Aorta (tissue), 5 donors: ENCODE measurements at regions not wholly inside any gene's neighbourhood (a gene's known extent, or its start where the extent isn't known, plus 50 kb on each side); places are given as distances from the start of the nearest gene placed in this dataset.
A peak's percentile ranks its signal among the peaks of the same experiment; 100 is the strongest.

Source experiments
- ATAC-seq: fragments of 200-7000 bp; cut with Tn5 transposase; one replicate; pipeline ENCODE4 v1.9.1; 2022; ENCODE audit warnings: moderate library complexity; ENCODE audit not compliant: low FRiP score
- DNase-seq, 2 donors: peaks; one replicate each; pipeline ENCODE4 v3.0.0-alpha.2; 2020
- H3K27ac ChIP-seq, 2 donors: one replicate each; pipeline ENCODE4 v1.5.1; 2013; ENCODE audit warnings: low read length in 2 of 2, mild to moderate bottlenecking in 2 of 2, moderate library complexity in 2 of 2, control low read depth in 1 of 2, inconsistent platforms in 1 of 2, low read depth in 1 of 2
- H3K27me3 ChIP-seq, 2 donors: one replicate each; pipeline ENCODE4 v1.6.1; 2013; ENCODE audit warnings: control low read depth in 1 of 2, low read length in 1 of 2, mild to moderate bottlenecking in 1 of 2, moderate library complexity in 1 of 2; ENCODE audit not compliant: insufficient read depth in 2 of 2, control insufficient read depth in 1 of 2
- H3K36me3 ChIP-seq, 2 donors: one replicate each; pipeline ENCODE4 v1.6.1; 2013; ENCODE audit warnings: control low read depth in 1 of 2, low read length in 1 of 2, mild to moderate bottlenecking in 1 of 2; ENCODE audit not compliant: insufficient read depth in 2 of 2, control insufficient read depth in 1 of 2
- H3K4me1 ChIP-seq, 2 donors: one replicate each; pipeline ENCODE4 v1.6.1; 2013; ENCODE audit warnings: low read length in 2 of 2, control low read depth in 1 of 2, mild to moderate bottlenecking in 1 of 2, moderate library complexity in 1 of 2; ENCODE audit not compliant: insufficient read depth in 2 of 2, control insufficient read depth in 1 of 2
- H3K4me3 ChIP-seq, 2 donors: one replicate each; pipeline ENCODE4 v1.5.1; 2013; ENCODE audit warnings: low read length in 2 of 2, control low read depth in 1 of 2, mild to moderate bottlenecking in 1 of 2
- H3K9me3 ChIP-seq: one replicate; pipeline ENCODE4 v1.6.1; 2013; ENCODE audit warnings: mild to moderate bottlenecking, low read length; ENCODE audit not compliant: control insufficient read depth
- WGBS, 2 donors: extraction: QIAGEN DNeasy Blood & Tissue Kit; methylation state at CpG; one replicate each; pipeline ENCODE4 v1.1.7; 2013; 5-methylcytosine and 5-hydroxymethylcytosine counted together
- intact Hi-C, 2 donors: fragments of 100-400 bp; cut with DNase I; formaldehyde crosslinking; loops; one replicate each; pipeline versions ENCODE4 v1.14.2 to v1.15.0; 2022
- donor health status: healthy with polysubstance abuse.
- donor health status: Bipolar disorder and iron deficiency.
- donor health status: DM: no; HTN: no; CAD: no.
- donor health status: DM: no; HTN: no; CAD: no.
- donor health status: DM: yes; HTN: yes; CAD: no.

DNA sequence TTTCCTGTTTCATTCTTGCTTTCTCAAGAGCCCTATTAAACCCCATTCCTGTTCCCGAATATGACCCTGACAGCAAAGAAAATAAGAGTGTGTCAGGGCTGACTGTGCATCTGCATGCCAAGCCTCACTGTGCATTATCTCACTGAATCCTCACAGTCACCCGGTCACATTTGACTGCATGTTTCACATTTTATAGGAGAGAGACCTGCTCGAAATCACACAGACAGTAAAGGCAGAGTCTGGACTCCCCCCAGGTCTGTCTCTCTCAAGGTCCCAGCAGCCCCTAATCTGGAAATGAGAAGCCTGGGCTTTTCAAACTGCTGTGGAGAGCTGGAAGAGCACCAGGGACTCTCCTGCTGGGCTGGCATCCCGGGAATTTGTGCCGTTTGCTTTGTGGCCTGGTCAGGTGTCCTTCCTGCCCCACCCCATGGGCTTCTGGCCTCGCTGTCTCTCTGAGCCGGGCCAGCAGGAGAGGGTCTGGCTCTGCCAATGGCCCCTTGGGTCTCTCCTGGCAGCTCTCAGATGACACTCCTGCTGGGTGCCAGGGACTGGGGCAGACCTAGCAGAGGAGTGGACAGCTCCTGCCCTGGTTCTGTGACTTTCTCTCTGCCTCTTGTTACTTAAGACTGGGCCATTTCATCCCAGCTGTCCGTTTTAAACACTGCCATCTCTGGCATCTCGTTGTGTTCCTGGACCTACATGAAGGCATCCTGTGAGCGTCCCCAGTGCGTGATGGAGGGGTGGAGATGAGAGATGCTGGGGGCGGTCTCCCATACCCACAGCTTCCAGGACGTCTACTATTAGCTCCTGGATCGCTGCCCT is 173.6 kb downstream of the ARHGAP12 start:
- H3K27ac ChIP-seq, result peak overlapping the region in 1 of 2 donors; percentile 8
- ATAC-seq, result no peak
- DNase-seq, result no peak

GRCh38 chr10:31753681-31754080 is 174.9 kb downstream of the ARHGAP12 start:
- no peaks in the 10 kb centered on the region for H3K9me3 ChIP-seq
- no peak for DNase-seq
- intact Hi-C loops, result no loop called here
- no peaks in the 10 kb centered on the region for H3K27me3 ChIP-seq
- WGBS, 2 donors, result 99 to 100% methylated on average over 6 of the region's 6 CpGs
- no peak overlapping the region for H3K27ac ChIP-seq
- no peaks in the 10 kb centered on the region for H3K4me1 ChIP-seq
- no peaks in the 10 kb centered on the region for H3K36me3 ChIP-seq
- H3K4me3 ChIP-seq, result no peak overlapping the region
- no peak for ATAC-seq

More for the DNA sequence above, 173.6 kb downstream of the ARHGAP12 start:
- Histone ChIP-seq H3K9me3 (no peaks in the 10 kb centered on the region), H3K27me3 (no peaks in the 10 kb centered on the region), H3K4me3 (no peak overlapping the region), H3K4me1 (no peaks in the 10 kb centered on the region), H3K36me3 (no peaks in the 10 kb centered on the region)
- WGBS, 2 donors, result 31 to 35% methylated on average over 14 of the region's 14 CpGs
- intact Hi-C loops, result loop anchor here (5.0 kb wide), 2 partner anchors 53 to 108 kb away; no protein-coding TSS in a partner anchor

DNA sequence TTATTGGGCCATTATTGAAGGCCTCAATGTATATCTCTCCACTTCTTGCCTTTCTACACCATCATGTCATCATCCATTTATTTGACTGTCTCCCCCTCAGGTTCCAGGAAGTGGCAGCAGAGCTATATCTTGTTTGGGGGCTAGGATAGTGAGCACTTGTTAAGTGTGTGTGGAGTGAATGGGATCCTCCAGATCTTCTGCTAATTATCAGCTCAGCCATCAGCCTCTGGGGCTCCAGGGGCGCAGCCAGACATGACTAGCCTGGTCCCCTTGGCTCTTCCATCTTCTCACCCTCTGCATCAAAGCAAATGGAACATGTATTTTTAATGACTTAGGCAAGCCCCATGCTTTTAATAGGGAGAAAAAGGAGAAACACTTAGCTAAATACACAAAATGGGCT is 176.5 kb downstream of the ARHGAP12 start:
- intact Hi-C loops, result no loop called here
- WGBS, 2 donors, result 96 to 100% methylated on average over 1 of the region's 1 CpG

GRCh38 chr10:31751738-31752080 is 176.9 kb downstream of the ARHGAP12 start:
- Histone ChIP-seq H3K4me1 (no peaks in the 10 kb centered on the region), H3K36me3 (no peaks in the 10 kb centered on the region), H3K27ac (no peak overlapping the region), H3K4me3 (no peak overlapping the region), H3K27me3 (no peaks in the 10 kb centered on the region), H3K9me3 (no peaks in the 10 kb centered on the region)
- ATAC-seq, result no peak
- intact Hi-C loops, result no loop called here
- DNase-seq, result no peak
- 92 to 94% methylated on average over 9 of the region's 9 CpGs for WGBS, 2 donors

More for the DNA sequence above, 176.5 kb downstream of the ARHGAP12 start:
- H3K27me3 ChIP-seq, result no peaks in the 10 kb centered on the region
- no peak for DNase-seq
- no peak overlapping the region for H3K27ac ChIP-seq
- ATAC-seq, result no peak
- no peaks in the 10 kb centered on the region for H3K9me3 ChIP-seq
- H3K36me3 ChIP-seq, result no peaks in the 10 kb centered on the region
- H3K4me1 ChIP-seq, result no peaks in the 10 kb centered on the region
- H3K4me3 ChIP-seq, result no peak overlapping the region

GRCh38 chr10:31751051-31751737 is 177.4 kb downstream of the ARHGAP12 start:
- H3K36me3 ChIP-seq, result no peaks in the 10 kb centered on the region
- peak in 1 of 2 donors; percentile 71 for DNase-seq
- no peaks in the 10 kb centered on the region for H3K9me3 ChIP-seq
- no peaks in the 10 kb centered on the region for H3K27me3 ChIP-seq
- peak; percentile 6 for ATAC-seq
- no peaks in the 10 kb centered on the region for H3K4me1 ChIP-seq
- intact Hi-C loops, result no loop called here
- no peak overlapping the region for H3K4me3 ChIP-seq
- no peak overlapping the region for H3K27ac ChIP-seq
- 79 to 81% methylated on average over 7 of the region's 7 CpGs for WGBS, 2 donors

- Histone ChIP-seq H3K4me3 (no peak overlapping the region), H3K4me1 (peaks cover 0 to 3% of the 10 kb centered on the region in 2 donors), H3K9me3 (no peaks in the 10 kb centered on the region), H3K27me3 (no peaks in the 10 kb centered on the region), H3K36me3 (no peaks in the 10 kb centered on the region), H3K27ac (no peak overlapping the region)
- DNase-seq (peak in 1 of 2 donors; percentile 75), ATAC-seq (peak; percentile 33)
- WGBS, 2 donors, result 32 to 36% methylated on average over 26 to 28 of the region's 28 CpGs
- intact Hi-C loops, result no loop called here
These were observed 178.4 kb downstream of the ARHGAP12 start for GRCh38 chr10:31749981-31750840.

DNA sequence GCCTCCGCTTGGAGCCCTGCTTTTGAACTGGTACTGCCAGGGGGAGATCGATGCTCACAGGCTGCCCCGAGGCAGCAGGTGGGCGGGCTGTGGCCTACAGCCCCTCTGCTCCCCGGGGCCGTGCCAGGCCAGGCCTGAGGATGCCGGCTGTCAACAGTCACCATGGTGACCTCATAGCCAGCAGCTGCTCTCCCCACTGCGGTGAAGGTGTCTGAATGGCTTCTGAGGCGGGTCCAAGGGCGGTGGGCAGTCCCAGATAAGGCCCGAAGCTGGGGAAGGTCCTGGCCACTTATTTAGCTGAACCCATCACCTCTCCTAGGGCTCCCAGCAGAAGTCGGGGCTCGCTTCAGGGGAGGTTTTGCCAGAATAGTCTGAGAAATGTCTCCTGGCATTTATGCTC is 179.3 kb downstream of the ARHGAP12 start:
- ATAC-seq (no peak), DNase-seq (no peak)
- no peaks in the 10 kb centered on the region for H3K9me3 ChIP-seq
- no peaks in the 10 kb centered on the region for H3K27me3 ChIP-seq
- WGBS, 2 donors, result 34 to 36% methylated on average over 13 of the region's 13 CpGs
- peaks cover 0 to 3% of the 10 kb centered on the region in 2 donors for H3K4me1 ChIP-seq
- H3K4me3 ChIP-seq, result no peak overlapping the region
- no peaks in the 10 kb centered on the region for H3K36me3 ChIP-seq
- no peak overlapping the region for H3K27ac ChIP-seq
- intact Hi-C loops, result no loop called here

DNA sequence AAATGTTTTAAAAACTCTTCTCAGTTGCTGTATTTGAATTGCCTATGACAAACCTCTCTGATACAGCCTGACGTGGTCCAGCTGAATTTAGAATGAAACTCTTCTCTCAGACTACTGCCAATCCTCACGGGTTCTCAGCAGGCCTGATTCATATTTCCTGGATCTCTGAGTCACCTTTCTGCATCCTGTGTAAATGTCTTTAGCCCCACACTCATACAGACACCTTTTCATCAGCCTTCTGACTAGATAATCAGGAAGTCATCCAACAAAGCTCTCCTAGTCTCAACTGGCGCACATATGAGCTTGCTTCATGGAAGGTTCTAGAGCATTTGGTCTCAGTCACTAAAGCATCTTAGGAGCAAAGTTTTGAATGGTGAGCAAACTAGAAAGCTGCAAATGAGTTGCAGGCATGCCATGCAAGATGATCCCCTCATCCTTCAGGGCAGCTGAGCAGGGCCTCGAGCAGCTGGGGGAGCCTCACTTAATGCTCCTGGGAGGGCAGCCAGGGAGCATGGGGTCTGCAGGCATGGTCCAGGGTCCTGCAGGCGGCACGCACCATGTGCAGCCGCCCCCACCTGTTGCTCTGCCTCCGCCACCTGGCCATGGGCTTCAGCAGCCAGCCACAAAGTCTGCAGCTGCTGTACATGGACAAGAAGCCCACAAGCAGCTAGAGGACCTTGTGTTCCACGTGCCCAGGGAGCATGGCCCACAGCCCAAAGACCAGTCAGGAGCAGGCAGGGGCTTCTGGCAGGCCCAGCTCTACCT is 182.8 kb downstream of the ARHGAP12 start:
- Histone ChIP-seq H3K4me3 (no peak overlapping the region), H3K4me1 (peaks cover 0 to 3% of the 10 kb centered on the region in 2 donors), H3K9me3 (no peaks in the 10 kb centered on the region), H3K27ac (no peak overlapping the region), H3K36me3 (no peaks in the 10 kb centered on the region), H3K27me3 (no peaks in the 10 kb centered on the region)
- ATAC-seq, result no peak
- DNase-seq, result no peak
- WGBS, 2 donors, result 76 to 77% methylated on average over 9 of the region's 9 CpGs
- intact Hi-C loops, result no loop called here
